Activated effector memory CD4-positive, alpha-beta T cell treated with anti-CD3 and anti-CD28 coated beads, Interleukin-2, amount 50 U/mL, for 16 hours (primary cell): ENCODE measurements at regions not wholly inside any gene's neighbourhood (a gene's known extent, or its start where the extent isn't known, plus 50 kb on each side); places are given as distances from the start of the nearest gene placed in this dataset.

Experiments
- DNase-seq: peaks from one replicate; pipeline ENCODE4 v3.0.0-alpha.2; 2020

DNA sequence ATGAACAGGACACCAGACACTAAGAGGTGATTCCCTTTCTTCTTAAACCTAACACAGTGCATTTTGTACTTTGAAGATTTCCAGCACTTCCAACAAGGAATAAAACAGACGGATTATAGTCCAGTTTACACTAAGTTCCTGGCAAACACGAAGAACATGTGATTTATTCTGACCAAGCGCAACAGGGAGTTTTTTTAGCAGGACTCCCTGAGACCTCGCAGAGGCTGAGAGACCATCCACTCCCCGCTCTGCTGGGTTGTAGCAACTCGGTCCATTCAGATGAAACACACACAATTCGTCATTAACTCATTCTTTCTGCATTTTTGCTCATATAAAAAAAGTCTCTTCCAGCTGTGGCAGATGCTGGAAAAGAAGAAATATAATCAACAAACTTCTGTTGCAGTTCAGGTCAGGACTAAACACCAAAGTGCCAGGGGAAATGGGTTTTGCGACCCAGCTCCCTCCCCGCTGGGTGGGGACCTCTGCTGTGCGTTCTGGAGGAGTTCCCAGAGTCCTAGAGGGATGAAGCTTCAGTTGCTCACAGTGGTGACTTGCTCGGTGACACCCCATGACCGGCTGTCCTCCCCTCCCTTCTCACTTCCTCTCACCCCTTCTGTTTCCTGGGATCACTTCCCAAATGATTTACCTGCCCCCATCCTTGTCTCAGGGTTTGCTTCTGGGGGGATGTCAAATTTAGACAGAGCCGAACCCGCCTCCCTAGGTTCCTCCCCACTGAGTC, 52.5 kb downstream of the KCNF1 start:
- peak; percentile 16 for DNase-seq

GRCh38 chr2:10965241-10965843, 53.6 kb downstream of the KCNF1 start:
- DNase-seq, result peak; percentile 19

DNA sequence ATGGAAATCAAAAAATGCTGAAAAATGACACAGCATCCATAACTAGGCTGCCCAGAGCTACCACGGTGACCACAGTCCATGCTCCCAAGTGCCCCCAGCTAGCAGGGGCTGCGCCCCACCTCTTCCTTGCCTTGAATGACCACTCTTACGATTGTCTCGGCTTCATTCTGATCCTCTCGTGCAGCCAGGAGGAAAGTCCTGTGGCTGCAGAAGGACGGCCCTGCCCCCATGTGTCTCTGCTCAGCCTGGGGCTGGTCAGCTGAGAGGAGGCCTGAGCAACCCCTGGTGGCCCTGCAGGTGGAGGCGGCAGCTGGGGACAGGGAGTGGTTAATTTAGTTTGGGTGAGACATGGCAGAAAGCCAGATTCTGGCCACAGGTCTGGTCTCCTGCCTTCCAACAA, 54.3 kb downstream of the KCNF1 start:
- peak; percentile 17 for DNase-seq

- peak; percentile 21 for DNase-seq
These were observed 55.0 kb downstream of the KCNF1 start for GRCh38 chr2:10966741-10967140.

GRCh38 chr2:10968176-10968575, 56.4 kb downstream of the KCNF1 start:
- peak; percentile 31 for DNase-seq

DNA sequence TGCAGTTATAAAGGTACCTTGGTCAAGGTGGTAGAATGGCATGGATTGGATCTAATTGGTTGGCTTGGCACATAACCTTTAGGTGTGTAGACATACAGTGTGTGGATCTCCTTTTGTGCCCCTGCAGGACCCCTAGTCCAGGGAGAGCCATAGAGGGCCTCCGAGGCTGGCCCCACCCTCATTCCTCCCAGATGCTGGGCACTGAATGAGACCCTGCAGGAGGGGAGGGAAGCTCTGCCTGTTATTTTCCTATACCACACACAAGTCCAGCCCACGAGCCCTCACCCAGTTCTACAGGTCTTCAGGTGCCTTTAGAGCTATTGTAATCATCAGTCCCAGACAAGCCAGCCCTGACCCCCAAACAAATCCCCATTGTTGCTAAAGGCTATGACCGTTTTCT, 58.9 kb downstream of the KCNF1 start:
- DNase-seq, result peak; percentile 44

GRCh38 chr2:10971161-10971887, 59.6 kb downstream of the KCNF1 start:
- DNase-seq, result peak; percentile 39

- peak; percentile 46 for DNase-seq
These were observed 60.1 kb downstream of the KCNF1 start for GRCh38 chr2:10971888-10972260.

- DNase-seq, result peak; percentile 53
These were observed 61.1 kb downstream of the KCNF1 start for GRCh38 chr2:10972683-10973433.

DNA sequence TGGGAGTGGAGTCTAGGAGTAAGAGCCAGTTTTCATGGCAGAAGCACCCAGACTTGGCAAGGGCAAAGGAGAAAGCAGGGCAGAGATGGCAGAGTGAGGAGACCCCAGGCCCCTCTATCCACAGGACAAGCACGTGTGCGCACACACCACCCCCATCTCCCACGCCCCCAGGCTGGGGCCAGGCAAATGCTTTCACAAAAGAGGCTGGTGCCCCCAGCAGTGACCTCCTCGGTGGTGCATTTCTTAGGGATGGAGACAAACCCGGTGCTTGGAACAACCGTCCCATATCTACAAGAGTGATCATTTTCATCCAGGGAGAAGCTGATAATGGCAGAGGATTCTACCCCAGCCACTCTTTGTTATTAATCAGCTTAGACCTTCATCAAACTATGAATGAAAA, 62.0 kb downstream of the KCNF1 start:
- peak; percentile 39 for DNase-seq

DNA sequence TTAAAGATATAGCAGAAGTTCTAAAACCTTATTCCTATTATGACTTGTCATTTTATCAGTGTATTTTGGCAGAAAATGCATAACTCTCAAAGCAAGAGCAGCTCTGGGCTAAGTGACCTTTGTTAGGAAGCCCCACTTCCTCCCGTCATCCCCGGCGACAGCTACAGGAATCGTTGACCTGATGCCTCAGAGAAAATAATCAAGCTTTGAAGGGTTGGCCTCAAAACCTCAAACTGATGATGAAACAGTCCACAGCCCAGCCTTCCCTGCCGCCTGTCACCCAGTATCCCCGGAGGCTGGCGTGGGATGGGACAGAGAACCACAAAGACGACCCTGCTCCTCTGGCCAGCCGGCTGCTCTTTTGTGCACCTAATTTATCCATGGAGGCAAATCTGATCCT, 65.3 kb downstream of the KCNF1 start:
- peak; percentile 22 for DNase-seq

- no peak for DNase-seq
These were observed 65.9 kb downstream of the KCNF1 start for GRCh38 chr2:10977621-10978020.

DNA sequence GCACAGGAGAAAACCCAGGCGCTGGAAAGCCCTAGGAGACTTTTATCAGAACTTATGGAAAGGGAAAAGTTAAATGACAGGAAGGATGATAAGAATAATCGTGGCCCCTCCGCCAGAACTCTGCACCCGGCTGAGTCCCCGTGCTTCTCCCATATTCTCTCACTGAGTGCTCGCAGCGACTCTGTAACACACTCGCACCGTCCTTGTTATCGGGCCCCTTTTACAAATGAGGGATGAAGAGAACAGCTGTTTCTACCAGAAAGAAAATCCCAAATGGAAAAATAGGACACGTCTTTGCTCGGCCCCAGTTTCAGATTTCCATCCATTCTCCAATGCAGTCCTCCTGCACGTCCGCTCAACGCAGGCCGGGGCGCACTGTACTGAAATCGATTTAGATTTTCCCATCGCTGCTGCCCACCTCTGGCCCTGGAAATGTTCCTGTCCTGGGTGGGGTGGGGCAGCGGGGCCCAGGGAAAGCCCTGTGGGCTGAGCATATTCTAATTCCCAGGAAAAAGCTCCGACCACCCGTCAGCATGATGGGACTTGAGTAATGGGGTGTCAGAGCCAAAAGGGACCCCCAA, 66.4 kb downstream of the KCNF1 start:
- DNase-seq, result peak; percentile 45

DNA sequence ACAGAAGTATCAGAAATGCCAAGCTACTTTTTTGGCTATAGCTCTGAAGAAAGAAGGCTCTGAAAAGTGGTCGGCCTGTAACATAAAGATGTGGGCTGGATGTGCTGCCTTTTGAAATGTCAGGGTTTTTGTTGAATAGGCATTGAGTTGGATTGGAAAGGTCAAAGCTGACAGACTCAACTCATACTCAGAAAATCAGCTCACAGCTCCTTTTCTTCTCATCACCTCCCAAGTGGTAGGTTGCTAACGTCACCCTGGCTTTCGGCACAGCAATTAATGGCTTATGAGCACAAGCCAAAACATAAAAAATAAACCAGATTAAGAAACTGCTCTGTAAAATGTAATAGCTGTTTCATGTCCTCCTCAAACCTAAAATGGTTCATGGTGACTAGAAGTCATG, 68.3 kb downstream of the KCNF1 start:
- no peak for DNase-seq

DNA sequence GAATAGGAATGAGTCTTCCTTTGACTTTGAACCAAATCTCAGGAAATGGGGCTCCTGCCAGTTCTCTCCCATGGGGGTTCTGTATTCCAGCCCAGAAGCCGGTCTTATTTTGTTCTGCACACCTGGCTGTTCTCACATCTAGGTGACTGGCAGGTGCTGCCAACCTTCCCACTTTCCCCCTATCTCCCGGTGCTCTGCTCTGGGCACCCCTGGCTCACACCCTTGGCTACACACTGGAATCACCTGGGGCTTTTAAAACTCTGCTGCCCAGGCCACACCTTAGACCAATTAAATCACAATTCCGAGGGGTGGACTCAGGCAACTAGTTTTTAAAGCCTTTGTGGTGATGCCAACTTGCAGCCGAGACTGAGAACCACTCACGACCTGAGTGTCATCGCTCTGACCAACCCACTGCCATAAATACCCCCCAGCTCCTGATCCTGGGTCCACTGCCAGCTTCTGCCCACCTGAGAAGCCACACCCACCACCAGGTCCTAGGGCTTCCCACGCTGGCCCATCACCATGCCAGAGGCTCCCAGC, 69.2 kb downstream of the KCNF1 start:
- DNase-seq, result peak; percentile 22

DNA sequence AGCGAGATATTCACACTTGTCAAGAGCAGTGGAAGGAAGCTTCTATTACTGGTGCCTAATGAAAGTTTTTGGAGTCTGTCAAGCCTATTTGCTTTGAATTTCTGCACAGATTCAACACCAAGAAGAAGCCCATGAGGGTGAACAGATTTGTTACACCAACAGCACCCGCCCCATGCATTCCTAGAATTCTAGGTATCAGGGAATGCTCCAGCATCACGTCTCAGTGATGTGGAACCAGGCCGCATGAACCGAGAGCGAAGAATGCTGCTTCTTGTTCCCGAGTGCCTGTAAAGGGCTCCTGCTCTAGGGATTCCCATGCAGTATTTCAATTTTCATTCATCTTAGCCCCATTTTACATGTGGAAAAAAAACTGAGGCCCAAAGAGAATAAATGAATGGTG, 69.7 kb downstream of the KCNF1 start:
- peak; percentile 25 for DNase-seq

DNA sequence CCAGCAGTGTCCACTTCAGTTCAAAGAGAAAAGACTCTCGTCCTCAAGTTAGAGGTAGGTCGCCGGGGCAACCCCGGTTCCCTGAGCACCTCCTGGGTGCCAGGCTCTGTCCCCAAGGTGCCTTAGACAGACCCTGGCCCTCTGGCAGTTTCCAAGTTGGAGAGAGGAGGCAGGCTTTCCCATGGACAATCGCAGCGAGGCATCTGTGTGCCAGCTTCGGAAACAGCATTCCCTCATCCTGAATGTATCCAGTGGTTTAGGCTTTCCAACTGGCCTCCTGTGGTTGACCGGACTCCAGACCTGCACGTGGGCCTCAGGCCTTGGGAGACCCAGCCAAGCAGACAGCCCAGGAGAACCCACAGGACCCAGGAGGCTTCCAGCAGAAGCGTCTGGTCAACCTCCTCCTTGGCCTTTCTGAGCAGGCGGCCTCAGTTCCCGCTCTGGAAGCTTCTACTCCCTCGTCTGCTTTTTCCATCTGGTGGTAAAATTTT, 70.3 kb downstream of the KCNF1 start:
- peak; percentile 48 for DNase-seq

GRCh38 chr2:10982931-10983701, 71.4 kb downstream of the KCNF1 start:
- peak; percentile 39 for DNase-seq

- peak; percentile 50 for DNase-seq
These were observed 72.0 kb downstream of the KCNF1 start for GRCh38 chr2:10983711-10984110.

DNA sequence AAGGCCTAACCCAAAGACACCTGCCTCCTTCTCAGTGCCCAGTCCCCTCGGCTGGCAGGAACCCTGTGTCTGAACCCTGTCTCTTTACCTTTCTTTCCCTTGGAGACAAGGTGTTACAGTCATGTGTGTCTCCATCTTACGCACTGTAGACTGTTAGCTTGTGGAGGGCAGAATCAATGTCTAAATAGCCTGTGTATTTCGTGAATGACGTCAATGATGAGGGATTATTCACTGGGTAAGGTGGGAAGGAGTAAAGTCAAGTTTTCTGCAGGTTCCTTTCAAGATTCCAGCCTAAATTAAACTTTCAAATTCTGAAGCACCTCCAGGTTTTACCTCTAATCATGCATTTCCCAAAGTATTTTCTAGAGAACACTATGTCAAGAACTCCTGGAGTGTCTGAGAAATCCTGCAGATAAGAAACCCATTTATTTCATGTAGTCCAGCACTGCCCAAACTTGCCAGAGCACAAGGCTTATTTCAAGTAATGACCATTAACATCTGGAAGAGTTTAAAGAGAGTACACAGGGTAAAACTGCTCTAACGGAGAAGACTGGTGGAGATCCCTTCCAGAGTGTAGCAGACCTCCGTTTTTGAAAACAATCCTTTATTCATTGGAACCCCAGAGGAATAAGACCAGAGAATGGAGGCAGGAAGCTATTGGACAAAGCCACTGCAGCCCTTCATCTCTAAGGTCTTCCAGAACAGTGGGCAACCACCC, 72.8 kb downstream of the KCNF1 start:
- DNase-seq, result no peak

GRCh38 chr2:10985260-10985659, 73.5 kb downstream of the KCNF1 start:
- peak; percentile 27 for DNase-seq
